H1 (cell line): ENCODE measurements at regions not wholly inside any gene's neighbourhood (a gene's known extent, or its start where the extent isn't known, plus 50 kb on each side); places are given as distances from the start of the nearest gene placed in this dataset.

Experiments used
- CTCF ChIA-PET: fragments of 300-600 bp; sonication (Branson Sonifier 250); formaldehyde crosslinking; loops from one replicate; lab custom pipeline; 2021; ENCODE audit not compliant: partially characterized antibody; lab: Charles Lee
- POLR2A ChIA-PET: fragments of 300-600 bp; sonication (Branson Sonifier 250); formaldehyde crosslinking; loops from one replicate; lab custom pipeline; 2021; ENCODE audit warnings: inconsistent platforms; ENCODE audit not compliant: partially characterized antibody; lab: Charles Lee
- DNase-seq, 2 experiments: peaks; one replicate each; pipeline versions ENCODE4 v3.0.0 to v3.0.0-alpha.2; 2010 to 2022; ENCODE audit warnings: low spot score in 2 of 2, low read depth in 1 of 2, mixed read lengths in 1 of 2
- FAIRE-seq: peaks from 2 replicates; lab custom pipeline; 2011; peaks lifted over from hg19 to GRCh38; lab: Jason Lieb, UNC
- H2AFZ ChIP-seq: 2 replicates; pipeline ENCODE4 v1.8.1; 2012; ENCODE audit warnings: low read length, inconsistent platforms
- H2AK5ac ChIP-seq: 2 replicates; pipeline ENCODE4 v1.6.1; 2013; ENCODE audit warnings: low read depth, low read length
- H2BK120ac ChIP-seq: replicated peaks from 2 replicates; pipeline ENCODE3; 2013; ENCODE audit warnings: low read depth, low read length, inconsistent platforms
- H2BK12ac ChIP-seq: 2 replicates; pipeline ENCODE4 v1.6.1; 2013; ENCODE audit warnings: low read depth, low read length
- H2BK15ac ChIP-seq: 2 replicates; pipeline ENCODE4 v1.6.1; 2013; ENCODE audit warnings: low read length
- H2BK20ac ChIP-seq: 2 replicates; pipeline ENCODE4 v1.6.1; 2013; ENCODE audit warnings: low read length
- H2BK5ac ChIP-seq: 2 replicates; pipeline ENCODE4 v1.6.1; 2013; ENCODE audit warnings: low read depth, low read length
- H3K14ac ChIP-seq: 2 replicates; pipeline ENCODE4 v1.6.1; 2013; ENCODE audit warnings: inconsistent platforms; ENCODE audit not compliant: insufficient read length
- H3K18ac ChIP-seq: 2 replicates; pipeline ENCODE4 v1.6.1; 2013; ENCODE audit warnings: low read length; ENCODE audit errors: extremely low read depth
- H3K23ac ChIP-seq: 2 replicates; pipeline ENCODE4 v1.6.1; 2013; ENCODE audit warnings: inconsistent platforms; ENCODE audit not compliant: insufficient read length
- H3K23me2 ChIP-seq: 2 replicates; pipeline ENCODE4 v1.6.1; 2013; ENCODE audit warnings: low read depth, low read length
- H3K27ac ChIP-seq: 2 replicates; pipeline ENCODE4 v1.6.1; 2011; ENCODE audit warnings: low read depth, low read length, inconsistent platforms
- H3K27me3 ChIP-seq, 4 experiments: replicated peaks in 1 of 4; 1 replicate in 1 of 4; 2 replicates in 3 of 4; pipeline versions ENCODE4 v1.6.1 to v1.8.1; 2011 to 2013; ENCODE audit warnings: low read length in 3 of 4, mild to moderate bottlenecking in 3 of 4, inconsistent platforms in 2 of 4, mixed read lengths in 2 of 4, moderate library complexity in 1 of 4; ENCODE audit not compliant: control insufficient read depth in 3 of 4, insufficient read depth in 3 of 4; ENCODE audit errors: extremely low read depth in 1 of 4
- H3K36me3 ChIP-seq, 4 experiments: 2 replicates each; pipeline versions ENCODE4 v1.6.1 to v1.8.1; 2011 to 2013; ENCODE audit warnings: mild to moderate bottlenecking in 4 of 4, low read length in 3 of 4, moderate library complexity in 2 of 4, control low read depth in 1 of 4, inconsistent platforms in 1 of 4; ENCODE audit not compliant: insufficient read depth in 4 of 4, control insufficient read depth in 2 of 4
- H3K4ac ChIP-seq: replicated peaks from 2 replicates; pipeline ENCODE3; 2013; ENCODE audit warnings: low read length, low read depth, mixed read lengths, inconsistent platforms; ENCODE audit not compliant: insufficient read length
- H3K4me1 ChIP-seq, 4 experiments: replicated peaks in 1 of 4; 1 replicate in 1 of 4; 2 replicates in 3 of 4; pipeline versions ENCODE4 v1.6.1 to v1.8.1; 2011 to 2013; ENCODE audit warnings: low read length in 3 of 4, inconsistent platforms in 2 of 4, mixed read lengths in 1 of 4; ENCODE audit not compliant: insufficient read depth in 4 of 4, control insufficient read depth in 3 of 4
- H3K4me2 ChIP-seq, 2 experiments: 2 replicates each; pipeline versions ENCODE4 v1.6.1 to v1.8.1; 2011 to 2013; ENCODE audit warnings: low read depth in 2 of 2, low read length in 2 of 2, control low read depth in 1 of 2, inconsistent platforms in 1 of 2, mild to moderate bottlenecking in 1 of 2; ENCODE audit not compliant: insufficient read depth in 1 of 2
- H3K4me3 ChIP-seq, 4 experiments: fragments of 200-600, 300-600 bp in 1 of 4; sonication (generic), shearing (Covaris generic), sonication (Bioruptor Twin) in 1 of 4; 2 replicates each; pipeline versions ENCODE4 v1.5.1 to v1.8.1; 2011 to 2016; ENCODE audit warnings: low read length in 4 of 4, low read depth in 3 of 4, control low read depth in 2 of 4, inconsistent platforms in 2 of 4, mild to moderate bottlenecking in 2 of 4, mixed read lengths in 1 of 4, moderate library complexity in 1 of 4; ENCODE audit not compliant: insufficient read depth in 2 of 4; ENCODE audit errors: extremely low read depth in 1 of 4
- H3K56ac ChIP-seq: replicated peaks from 2 replicates; pipeline ENCODE3; 2013; ENCODE audit warnings: low read depth, mild to moderate bottlenecking, mixed read lengths, low read length, inconsistent platforms; ENCODE audit not compliant: insufficient read length
- H3K79me1 ChIP-seq: 2 replicates; pipeline ENCODE4 v1.6.1; 2013; ENCODE audit warnings: low read depth, low read length, control low read depth
- H3K79me2 ChIP-seq, 2 experiments: 2 replicates each; pipeline versions ENCODE4 v1.6.1 to v1.8.1; 2012 to 2013; ENCODE audit warnings: low read length in 2 of 2, mild to moderate bottlenecking in 2 of 2, inconsistent platforms in 1 of 2; ENCODE audit not compliant: insufficient read depth in 2 of 2, control insufficient read depth in 1 of 2
- H3K9ac ChIP-seq, 4 experiments: replicated peaks in 1 of 4; 1 replicate in 1 of 4; 2 replicates in 3 of 4; pipeline versions ENCODE4 v1.6.1 to v1.8.1; 2011 to 2013; ENCODE audit warnings: low read depth in 3 of 4, low read length in 3 of 4, control low read depth in 2 of 4, mild to moderate bottlenecking in 2 of 4, moderate library complexity in 2 of 4, inconsistent platforms in 1 of 4; ENCODE audit errors: extremely low read depth in 1 of 4
- H3K9me3 ChIP-seq, 2 experiments: 2 replicates each; pipeline versions ENCODE4 v1.6.1 to v1.8.1; 2012 to 2013; ENCODE audit warnings: mild to moderate bottlenecking in 2 of 2, moderate library complexity in 2 of 2, control low read depth in 1 of 2, inconsistent platforms in 1 of 2, low read depth in 1 of 2, low read length in 1 of 2, mixed read lengths in 1 of 2; ENCODE audit not compliant: insufficient read depth in 2 of 2
- H4K20me1 ChIP-seq, 2 experiments: replicated peaks in 1 of 2; 2 replicates each; pipeline versions ENCODE3 to v1.8.1; 2011 to 2013; ENCODE audit warnings: inconsistent platforms in 2 of 2, low read length in 2 of 2, mild to moderate bottlenecking in 1 of 2; ENCODE audit not compliant: insufficient read depth in 2 of 2, control insufficient read depth in 1 of 2
- H4K5ac ChIP-seq: 2 replicates; pipeline ENCODE4 v1.6.1; 2013; ENCODE audit warnings: low read length, low read depth, mixed read lengths, inconsistent platforms; ENCODE audit not compliant: insufficient read length
- H4K8ac ChIP-seq: 2 replicates; pipeline ENCODE4 v1.8.0; 2013; ENCODE audit warnings: mild to moderate bottlenecking, moderate library complexity, low read length, inconsistent platforms; ENCODE audit not compliant: insufficient read depth; ENCODE audit errors: extremely low read depth
- H4K91ac ChIP-seq: replicated peaks from 2 replicates; pipeline ENCODE3; 2013; ENCODE audit warnings: low read length, mixed read lengths, inconsistent platforms; ENCODE audit not compliant: insufficient read length
- RAD21 ChIP-seq, 2 experiments: IDR thresholded peaks in 1 of 2; conservative IDR thresholded peaks in 1 of 2; 2 replicates each; pipeline ENCODE4 v1.6.1; 2011; ENCODE audit warnings: low read depth in 2 of 2, low read length in 2 of 2, improper control_type of control experiment in 1 of 2, inconsistent platforms in 1 of 2, mild to moderate bottlenecking in 1 of 2, moderate library complexity in 1 of 2
- TBP ChIP-seq: IDR thresholded peaks from 2 replicates; pipeline ENCODE4 v1.6.1; 2011; ENCODE audit warnings: low read depth, low read length, improper control_type of control experiment
- WGBS, 2 experiments: shearing (Covaris generic) in 1 of 2; methylation state at CpG; one replicate each; pipeline versions ENCODE4 v1.1.6 to v1.1.7; 2013 to 2015; ENCODE audit warnings: low lambda C conversion rate in 2 of 2, mixed read lengths in 2 of 2, inconsistent platforms in 1 of 2, low coverage in 1 of 2, missing lambda C conversion rate in 1 of 2; ENCODE audit not compliant: insufficient replicate concordance in 2 of 2, insufficient coverage in 1 of 2, insufficient read length in 1 of 2; ENCODE audit errors: extremely low coverage in 1 of 2, missing lambda C conversion rate in 1 of 2; 5-methylcytosine and 5-hydroxymethylcytosine counted together

GRCh38 chr21:28091466-28091865, 901.2 kb downstream of the LTN1 start:
- no peak for FAIRE-seq
- no peaks in the 10 kb centered on the region for H4K20me1 ChIP-seq
- no peaks in the 10 kb centered on the region for H3K9me3 ChIP-seq
- no peak overlapping the region for H3K18ac ChIP-seq
- H3K23me2 ChIP-seq = no peaks in the 10 kb centered on the region
- H2BK20ac ChIP-seq = no peak overlapping the region
- no peak overlapping the region for H3K4ac ChIP-seq
- H2AFZ ChIP-seq = no peak overlapping the region
- H3K14ac ChIP-seq = no peak overlapping the region
- H2BK12ac ChIP-seq = no peak overlapping the region
- H3K56ac ChIP-seq = no peak overlapping the region
- H2AK5ac ChIP-seq = no peak overlapping the region
- H4K91ac ChIP-seq = no peak overlapping the region
- H3K36me3 ChIP-seq = no peaks in the 10 kb centered on the region
- CTCF ChIA-PET = no interaction called here
- POLR2A ChIA-PET = no interaction called here
- H3K27ac ChIP-seq = no peak overlapping the region
- no peak for TF ChIP-seq TBP
- TF ChIP-seq RAD21 (IDR thresholded peaks at IDR 0.05 in 1 of 2, conservative IDR thresholded peaks at IDR 0.05 in 1 of 2; ENCODE audit: low read depth in 2 of 2, low read length in 2 of 2) = no peak
- no peaks in the 10 kb centered on the region for H3K79me2 ChIP-seq
- 94% methylated on average over 2 of the region's 2 CpGs; no CpG with 5 or more reads in 1 of the 2 experiments for WGBS, 2 experiments
- no peak overlapping the region for H4K5ac ChIP-seq
- no peak overlapping the region for H3K23ac ChIP-seq
- no peak overlapping the region for H4K8ac ChIP-seq
- H3K4me2 ChIP-seq = no peak overlapping the region
- no peak overlapping the region for H2BK120ac ChIP-seq
- no peak overlapping the region for H2BK15ac ChIP-seq
- no peaks in the 10 kb centered on the region for H3K4me1 ChIP-seq
- H3K27me3 ChIP-seq = no peaks in the 10 kb centered on the region
- H2BK5ac ChIP-seq = no peak overlapping the region
- DNase-seq = no peak
- H3K9ac ChIP-seq = no peak overlapping the region
- H3K4me3 ChIP-seq = no peak overlapping the region
- H3K79me1 ChIP-seq = no peaks in the 10 kb centered on the region
